Sigmoid colon (tissue), 3 donors: ENCODE measurements at regions not wholly inside any gene's neighbourhood (a gene's known extent, or its start where the extent isn't known, plus 50 kb on each side); places are given as distances from the start of the nearest gene placed in this dataset.

Experiments
- POLR2A ChIP-seq, 2 donors: fragments of 450-650 bp; IDR thresholded peaks; one replicate each; pipeline ENCODE4 v1.6.1; 2016; ENCODE audit warnings: antibody characterized with exemption in 2 of 2, mild to moderate bottlenecking in 2 of 2, moderate library complexity in 2 of 2
- TF ChIP-seq, protein P1 (sequence below), 4 experiments: fragments of 450-650 bp in 3 of 4; fragments of 200-600 bp in 1 of 4; IDR thresholded peaks; one replicate each; pipeline ENCODE4 v1.5.1; 2016 to 2019; ENCODE audit warnings: antibody characterized with exemption in 4 of 4, mild to moderate bottlenecking in 3 of 4, moderate library complexity in 2 of 4

DNA sequence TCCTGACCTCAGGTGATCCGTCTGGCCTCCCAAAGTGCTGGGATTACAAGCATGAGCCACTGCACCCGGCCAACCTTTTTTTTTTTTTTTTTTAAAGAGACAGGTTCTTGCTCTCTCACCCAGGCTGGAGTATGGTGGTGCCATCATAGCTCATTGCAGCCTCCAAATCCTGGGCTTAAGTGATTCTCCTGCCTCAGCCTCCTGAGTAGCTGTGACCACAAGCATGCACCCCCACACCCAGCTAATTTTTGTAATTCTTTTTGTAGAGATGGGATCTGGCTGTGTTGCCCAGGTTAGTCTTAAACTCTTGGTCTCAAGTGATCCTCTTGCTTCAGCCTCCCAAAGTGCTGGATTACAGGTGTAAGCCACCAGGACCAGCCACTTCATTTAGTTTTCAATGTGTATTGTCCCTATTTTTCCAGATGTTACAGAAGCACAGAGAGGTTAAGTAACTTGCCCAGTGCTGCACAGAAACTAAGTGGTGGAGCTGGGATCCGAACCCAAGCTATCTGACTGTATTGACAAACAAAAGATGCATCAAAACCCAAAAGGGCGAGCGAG lies 55.6 kb upstream of the GRK3 start:
- TF ChIP-seq, protein P1, sequence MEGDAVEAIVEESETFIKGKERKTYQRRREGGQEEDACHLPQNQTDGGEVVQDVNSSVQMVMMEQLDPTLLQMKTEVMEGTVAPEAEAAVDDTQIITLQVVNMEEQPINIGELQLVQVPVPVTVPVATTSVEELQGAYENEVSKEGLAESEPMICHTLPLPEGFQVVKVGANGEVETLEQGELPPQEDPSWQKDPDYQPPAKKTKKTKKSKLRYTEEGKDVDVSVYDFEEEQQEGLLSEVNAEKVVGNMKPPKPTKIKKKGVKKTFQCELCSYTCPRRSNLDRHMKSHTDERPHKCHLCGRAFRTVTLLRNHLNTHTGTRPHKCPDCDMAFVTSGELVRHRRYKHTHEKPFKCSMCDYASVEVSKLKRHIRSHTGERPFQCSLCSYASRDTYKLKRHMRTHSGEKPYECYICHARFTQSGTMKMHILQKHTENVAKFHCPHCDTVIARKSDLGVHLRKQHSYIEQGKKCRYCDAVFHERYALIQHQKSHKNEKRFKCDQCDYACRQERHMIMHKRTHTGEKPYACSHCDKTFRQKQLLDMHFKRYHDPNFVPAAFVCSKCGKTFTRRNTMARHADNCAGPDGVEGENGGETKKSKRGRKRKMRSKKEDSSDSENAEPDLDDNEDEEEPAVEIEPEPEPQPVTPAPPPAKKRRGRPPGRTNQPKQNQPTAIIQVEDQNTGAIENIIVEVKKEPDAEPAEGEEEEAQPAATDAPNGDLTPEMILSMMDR (IDR thresholded peaks at IDR 0.05) = no peak
- no peak for TF ChIP-seq POLR2A (IDR thresholded peaks at IDR 0.05)
